Stimulated activated CD4-positive, alpha-beta T cell treated with anti-CD3 and anti-CD28 coated beads, Interleukin-12 subunit alpha, Interleukin-12 subunit beta, amount 100 ng/mL, for 24 hours (primary cell): ENCODE measurements at regions not wholly inside any gene's neighbourhood (a gene's known extent, or its start where the extent isn't known, plus 50 kb on each side); places are given as distances from the start of the nearest gene placed in this dataset.

Experiments
- DNase-seq, 2 experiments: peaks; one replicate each; pipeline ENCODE4 v3.0.0-alpha.2; 2020; ENCODE audit warnings: low read depth in 2 of 2

DNA sequence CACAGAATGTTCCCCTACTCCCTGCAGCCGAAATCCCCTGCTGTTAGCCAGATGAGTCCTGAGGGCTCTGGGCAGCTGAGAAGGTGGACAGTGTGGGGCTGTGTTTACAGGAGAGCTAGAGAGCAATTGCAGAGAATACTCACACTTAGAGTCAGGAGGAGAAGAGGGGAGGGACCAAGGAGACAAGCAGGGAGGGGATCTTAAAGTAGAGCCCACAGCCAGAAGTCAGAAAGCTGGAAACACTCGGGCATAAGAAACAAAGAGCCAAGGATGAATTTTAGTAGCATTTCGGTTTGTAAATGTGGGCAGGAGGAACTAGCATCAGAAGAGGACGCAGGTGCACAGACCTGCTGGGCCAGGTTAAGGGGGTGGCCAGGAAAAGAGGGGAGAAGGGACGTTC, 1435.9 kb downstream of the BRD1 start:
- DNase-seq: no peak

- DNase-seq: no peak
Observed at GRCh38 chr22:48391171-48391711, 1436.4 kb downstream of the BRD1 start.

- no peak for DNase-seq
Observed at GRCh38 chr22:48389916-48390315, 1437.8 kb downstream of the BRD1 start.

- DNase-seq: no peak
Observed at GRCh38 chr22:48382197-48382596, 1445.5 kb downstream of the BRD1 start.

- DNase-seq: no peak
Observed at GRCh38 chr22:48380016-48380665, 1447.5 kb downstream of the BRD1 start.

GRCh38 chr22:48379371-48379770, 1448.3 kb downstream of the BRD1 start:
- DNase-seq: no peak

GRCh38 chr22:48378673-48379072, 1449.0 kb downstream of the BRD1 start:
- DNase-seq: no peak

- DNase-seq: no peak
Observed at GRCh38 chr22:48376936-48377712, 1450.5 kb downstream of the BRD1 start.

DNA sequence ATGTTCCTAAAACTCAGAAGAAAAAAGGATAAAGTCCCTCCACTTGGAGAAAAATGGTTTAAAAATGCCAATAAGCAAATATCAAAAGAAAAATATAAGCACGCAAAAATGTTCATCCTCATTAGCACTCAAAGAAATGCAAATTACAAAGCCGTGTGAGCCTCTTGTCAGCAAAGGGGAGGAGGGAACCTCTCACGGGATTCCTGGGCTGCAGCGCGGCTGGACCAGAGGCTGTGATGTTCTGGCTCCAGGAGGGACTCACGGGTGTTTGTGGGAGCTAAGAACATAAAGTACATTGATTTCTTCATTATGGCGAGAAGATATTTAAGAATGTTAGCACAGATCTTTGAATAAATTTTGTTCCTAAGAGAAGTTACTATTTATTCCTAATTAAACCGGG, 1451.2 kb downstream of the BRD1 start:
- DNase-seq: no peak

- no peak for DNase-seq
Observed at GRCh38 chr22:48373626-48374173, 1454.0 kb downstream of the BRD1 start.

GRCh38 chr22:48372390-48372789, 1455.3 kb downstream of the BRD1 start:
- no peak for DNase-seq

GRCh38 chr22:48371391-48371790, 1456.3 kb downstream of the BRD1 start:
- DNase-seq: no peak

GRCh38 chr22:48370508-48371325, 1457.0 kb downstream of the BRD1 start:
- DNase-seq: no peak

GRCh38 chr22:48369789-48370507, 1457.7 kb downstream of the BRD1 start:
- no peak for DNase-seq

DNA sequence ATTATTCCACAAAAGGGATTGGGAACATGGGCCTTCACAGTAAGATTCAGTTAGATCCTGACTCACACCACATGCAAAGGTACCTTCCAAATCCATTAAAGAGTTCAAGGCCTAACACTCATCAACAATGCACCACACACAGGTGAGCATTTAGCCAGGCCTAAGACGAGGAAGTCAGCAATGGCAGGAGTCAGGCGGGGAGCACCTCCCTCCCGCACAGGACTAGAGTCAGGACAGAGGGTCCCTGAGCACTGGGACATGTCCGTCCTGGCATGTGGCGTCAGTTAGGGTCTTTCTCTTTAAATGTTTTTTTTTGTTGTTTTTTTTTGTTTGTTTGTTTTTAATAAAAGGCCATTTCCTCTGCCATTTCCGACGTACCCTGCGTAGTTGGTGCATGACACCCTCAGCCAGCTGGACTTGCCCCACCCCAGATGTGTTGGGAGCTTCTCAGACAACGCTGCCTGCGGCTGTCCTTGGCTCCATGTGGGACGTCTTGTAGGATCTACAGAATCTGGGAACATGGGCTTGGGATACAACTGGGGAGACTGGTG, 1458.6 kb downstream of the BRD1 start:
- no peak for DNase-seq

GRCh38 chr22:48367731-48368130, 1459.9 kb downstream of the BRD1 start:
- no peak for DNase-seq

- DNase-seq: no peak
Observed at GRCh38 chr22:48366591-48366990, 1461.1 kb downstream of the BRD1 start.

- DNase-seq: no peak
Observed at GRCh38 chr22:48366056-48366455, 1461.6 kb downstream of the BRD1 start.

DNA sequence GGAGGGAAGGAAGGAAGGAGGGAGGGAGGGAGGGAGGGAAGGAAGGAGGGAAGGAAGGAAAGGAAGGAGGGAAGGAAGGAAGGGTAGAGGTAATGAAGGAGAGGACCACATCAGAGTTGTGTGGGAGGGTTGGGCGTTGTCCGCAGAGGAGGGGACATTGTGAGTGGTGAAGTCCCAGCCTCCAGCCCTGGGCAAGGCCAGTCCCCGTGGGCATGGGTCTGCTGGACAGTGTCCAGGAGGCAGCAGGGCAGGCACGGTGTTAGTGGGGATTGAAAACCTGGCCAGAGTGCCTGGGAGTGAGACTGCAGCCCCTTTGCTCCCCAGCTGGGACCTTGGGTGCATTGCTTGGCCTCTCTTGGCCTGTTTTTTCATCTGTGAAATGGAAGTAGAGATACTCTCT, 1462.3 kb downstream of the BRD1 start:
- DNase-seq: no peak

GRCh38 chr22:48362721-48363404, 1464.8 kb downstream of the BRD1 start:
- no peak for DNase-seq
